Heart right ventricle (tissue), 16 donors: ENCODE measurements at regions not wholly inside any gene's neighbourhood (a gene's known extent, or its start where the extent isn't known, plus 50 kb on each side); places are given as distances from the start of the nearest gene placed in this dataset.

Source experiments
- ATAC-seq, 8 donors: fragments of 200-7000 bp; cut with Tn5 transposase; one replicate each; pipeline ENCODE4 v1.9.1; 2020; ENCODE audit warnings: mild to moderate bottlenecking in 8 of 8, moderate library complexity in 8 of 8, moderate number of reproducible peaks in 1 of 8
- DNase-seq, 2 donors: peaks; one replicate each; pipeline ENCODE4 v3.0.0-alpha.2; 2020
- H3K27ac ChIP-seq, 10 donors: fragments of 200-600 bp; sonication (generic) in 2 of 10; one replicate each; pipeline versions ENCODE4 v1.5.0 to v1.8.0; 2020 to 2022; ENCODE audit warnings: mild to moderate bottlenecking in 3 of 10
- H3K27me3 ChIP-seq, 7 donors: fragments of 200-600 bp; one replicate each; pipeline ENCODE4 v1.8.0; 2021 to 2022; ENCODE audit warnings: mild to moderate bottlenecking in 2 of 7
- H3K36me3 ChIP-seq, 9 donors: fragments of 200-600 bp; sonication (generic) in 1 of 9; one replicate each; pipeline versions ENCODE4 v1.5.0 to v1.8.0; 2020 to 2022; ENCODE audit warnings: mild to moderate bottlenecking in 2 of 9
- H3K4me1 ChIP-seq, 9 donors: fragments of 200-600 bp; sonication (generic) in 1 of 9; one replicate each; pipeline versions ENCODE4 v1.5.0 to v1.8.0; 2020 to 2022; ENCODE audit warnings: mild to moderate bottlenecking in 4 of 9
- H3K4me3 ChIP-seq, 10 donors: fragments of 200-600 bp; sonication (generic) in 2 of 10; one replicate each; pipeline versions ENCODE4 v1.5.0 to v1.8.0; 2020 to 2022; ENCODE audit warnings: mild to moderate bottlenecking in 7 of 10, moderate library complexity in 2 of 10
- H3K9me3 ChIP-seq, 11 donors: fragments of 200-600 bp in 10 of 11; sonication (generic) in 2 of 11; one replicate each; pipeline versions ENCODE4 v1.5.0 to v1.8.0; 2013 to 2022; ENCODE audit warnings: mild to moderate bottlenecking in 2 of 11, control low read depth in 1 of 11, moderate library complexity in 1 of 11
- WGBS, 2 donors: extraction: QIAGEN DNeasy Blood & Tissue Kit; methylation state at CpG; one replicate each; pipeline ENCODE4 v1.1.7; 2013; ENCODE audit warnings: inconsistent platforms in 1 of 2; 5-methylcytosine and 5-hydroxymethylcytosine counted together
- intact Hi-C, 10 donors: fragments of 100-400 bp; cut with DNase I; formaldehyde crosslinking; loops; one replicate each; pipeline versions ENCODE4 v1.11.1 to v1.14.2; 2022
- TF ChIP-seq, protein P1 (sequence below), 9 donors: fragments of 200-600 bp; sonication (generic) in 2 of 9; IDR thresholded peaks; one replicate each; pipeline versions ENCODE4 v1.5.0 to v1.8.0; 2021 to 2022; ENCODE audit warnings: antibody characterized with exemption in 9 of 9, mild to moderate bottlenecking in 5 of 9, moderate library complexity in 1 of 9
- donor health status: Arrhythmogenic right ventricular cardiomyopathy.
- donor health status: ischemic (EF 13 %, LVEDD 7.1; RV severe dilation, severe dysfunction).
- donor health status: healthy with polysubstance abuse.
- donor health status: DM: no; HTN: yes; CAD: no.
- donor health status: DM: no; HTN: no; CAD: no.
- donor health status: ischemic (EF 25% LVEDD 6.9; RV normal size, moderate dysfunction).
- donor health status: ischemic (EF 25% LVEDD 5.7; RV mildly dilated, moderate dysfunction).
- donor health status: healthy.
- donor health status: DM: yes; HTN: yes; CAD: no.
- donor health status: Ischemic cardiomyopathy.
- donor health status: ischemic (EF 35%, LVEDD 5.7; RV mildly dilated, moderate dysfunction).
- donor health status: nonischemic (EF 11% LVEDD 7.7; RV severe dilation, severe dysfunction).
- donor health status: DM: yes; HTN: yes; CAD: no.
- donor health status: PGD.
- donor health status: ischemic (EF 29% LVEDD 5.4; RV normal size, mild dysfunction).
- donor health status: nonischemic (EF 23%, LVEDD 6.1; RV moderate dilation, normal function).

- peaks cover 0 to 18% (median 0%) of the 10 kb centered on the region in 11 donors for H3K9me3 ChIP-seq
- intact Hi-C loops: no loop called here
- no peak for DNase-seq
- TF ChIP-seq, protein P1, sequence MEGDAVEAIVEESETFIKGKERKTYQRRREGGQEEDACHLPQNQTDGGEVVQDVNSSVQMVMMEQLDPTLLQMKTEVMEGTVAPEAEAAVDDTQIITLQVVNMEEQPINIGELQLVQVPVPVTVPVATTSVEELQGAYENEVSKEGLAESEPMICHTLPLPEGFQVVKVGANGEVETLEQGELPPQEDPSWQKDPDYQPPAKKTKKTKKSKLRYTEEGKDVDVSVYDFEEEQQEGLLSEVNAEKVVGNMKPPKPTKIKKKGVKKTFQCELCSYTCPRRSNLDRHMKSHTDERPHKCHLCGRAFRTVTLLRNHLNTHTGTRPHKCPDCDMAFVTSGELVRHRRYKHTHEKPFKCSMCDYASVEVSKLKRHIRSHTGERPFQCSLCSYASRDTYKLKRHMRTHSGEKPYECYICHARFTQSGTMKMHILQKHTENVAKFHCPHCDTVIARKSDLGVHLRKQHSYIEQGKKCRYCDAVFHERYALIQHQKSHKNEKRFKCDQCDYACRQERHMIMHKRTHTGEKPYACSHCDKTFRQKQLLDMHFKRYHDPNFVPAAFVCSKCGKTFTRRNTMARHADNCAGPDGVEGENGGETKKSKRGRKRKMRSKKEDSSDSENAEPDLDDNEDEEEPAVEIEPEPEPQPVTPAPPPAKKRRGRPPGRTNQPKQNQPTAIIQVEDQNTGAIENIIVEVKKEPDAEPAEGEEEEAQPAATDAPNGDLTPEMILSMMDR (IDR thresholded peaks at IDR 0.05): no peak
- no peak overlapping the region for H3K4me3 ChIP-seq
- H3K36me3 ChIP-seq: no peaks in the 10 kb centered on the region
- 94 to 96% methylated on average over 2 of the region's 2 CpGs for WGBS, 2 donors
- H3K27ac ChIP-seq: no peak overlapping the region
- no peaks in the 10 kb centered on the region for H3K4me1 ChIP-seq
- H3K27me3 ChIP-seq: no peaks in the 10 kb centered on the region
- ATAC-seq: no peak
Observed at GRCh38 chr2:57793310-57793709, 253.3 kb upstream of the VRK2 start.

- DNase-seq (no peak), ATAC-seq (no peak)
- TF ChIP-seq, protein P1 (IDR thresholded peaks at IDR 0.05): no peak
- H3K36me3 ChIP-seq: no peaks in the 10 kb centered on the region
- H3K9me3 ChIP-seq: peaks cover 0 to 33% (median 7%) of the 10 kb centered on the region in 11 donors
- WGBS, 2 donors: 19 to 21% methylated on average over 2 of the region's 2 CpGs
- intact Hi-C loops: loop anchor here in 1 of 10 donors (2.0 kb wide), 1 partner anchor 42 kb away; no protein-coding TSS in a partner anchor
- no peak overlapping the region for H3K4me3 ChIP-seq
- no peaks in the 10 kb centered on the region for H3K27me3 ChIP-seq
- H3K27ac ChIP-seq: no peak overlapping the region
- H3K4me1 ChIP-seq: no peaks in the 10 kb centered on the region
Observed at GRCh38 chr2:57796527-57796926, 250.1 kb upstream of the VRK2 start.

DNA sequence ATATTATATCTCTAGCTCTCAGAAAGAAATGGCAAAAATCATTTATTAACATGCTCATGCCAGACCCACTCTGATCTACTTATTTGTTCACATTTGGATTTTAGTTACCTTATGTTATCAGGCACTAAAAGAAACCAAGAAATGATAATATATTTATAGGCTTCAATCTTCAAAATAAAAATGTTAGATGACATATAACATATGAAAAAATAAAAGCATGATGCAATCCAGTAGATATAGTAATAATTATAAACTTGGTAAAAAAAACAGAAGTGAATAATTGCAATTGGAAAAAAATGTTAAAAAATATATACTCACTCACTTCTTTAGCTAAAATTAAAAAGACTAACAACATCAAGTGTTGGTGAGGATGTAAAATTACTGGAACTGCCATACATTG is 248.3 kb upstream of the VRK2 start:
- H3K4me1 ChIP-seq: no peaks in the 10 kb centered on the region
- no peaks in the 10 kb centered on the region for H3K27me3 ChIP-seq
- intact Hi-C loops: no loop called here
- peaks cover 0 to 22% (median 7%) of the 10 kb centered on the region in 11 donors for H3K9me3 ChIP-seq
- H3K4me3 ChIP-seq: no peak overlapping the region
- DNase-seq: no peak
- TF ChIP-seq, protein P1 (IDR thresholded peaks at IDR 0.05): no peak
- no peak overlapping the region for H3K27ac ChIP-seq
- no peaks in the 10 kb centered on the region for H3K36me3 ChIP-seq
- ATAC-seq: no peak

GRCh38 chr2:57802243-57802642 is 244.4 kb upstream of the VRK2 start:
- Histone ChIP-seq H3K4me1 (no peaks in the 10 kb centered on the region), H3K27ac (no peak overlapping the region), H3K27me3 (no peaks in the 10 kb centered on the region), H3K4me3 (no peak overlapping the region), H3K36me3 (no peaks in the 10 kb centered on the region), H3K9me3 (peaks cover 0 to 22% (median 7%) of the 10 kb centered on the region in 11 donors)
- DNase-seq: no peak
- WGBS, 2 donors: 92 to 94% methylated on average over 14 of the region's 14 CpGs
- no peak for ATAC-seq
- TF ChIP-seq, protein P1 (IDR thresholded peaks at IDR 0.05): no peak
- intact Hi-C loops: no loop called here
